H1 (cell line): ENCODE measurements at regions not wholly inside any gene's neighbourhood (a gene's known extent, or its start where the extent isn't known, plus 50 kb on each side); places are given as distances from the start of the nearest gene placed in this dataset.

ENCODE experiments used
- CTCF ChIA-PET: fragments of 300-600 bp; sonication (Branson Sonifier 250); formaldehyde crosslinking; loops from one replicate; lab custom pipeline; 2021; ENCODE audit not compliant: partially characterized antibody; lab: Charles Lee
- POLR2A ChIA-PET: fragments of 300-600 bp; sonication (Branson Sonifier 250); formaldehyde crosslinking; loops from one replicate; lab custom pipeline; 2021; ENCODE audit warnings: inconsistent platforms; ENCODE audit not compliant: partially characterized antibody; lab: Charles Lee
- DNase-seq, 2 experiments: peaks; one replicate each; pipeline versions ENCODE4 v3.0.0 to v3.0.0-alpha.2; 2010 to 2022; ENCODE audit warnings: low spot score in 2 of 2, low read depth in 1 of 2, mixed read lengths in 1 of 2
- FAIRE-seq: peaks from 2 replicates; lab custom pipeline; 2011; peaks lifted over from hg19 to GRCh38; lab: Jason Lieb, UNC
- H2AFZ ChIP-seq: 2 replicates; pipeline ENCODE4 v1.8.1; 2012; ENCODE audit warnings: low read length, inconsistent platforms
- H2AK5ac ChIP-seq: 2 replicates; pipeline ENCODE4 v1.6.1; 2013; ENCODE audit warnings: low read depth, low read length
- H2BK120ac ChIP-seq: replicated peaks from 2 replicates; pipeline ENCODE3; 2013; ENCODE audit warnings: low read depth, low read length, inconsistent platforms
- H2BK12ac ChIP-seq: 2 replicates; pipeline ENCODE4 v1.6.1; 2013; ENCODE audit warnings: low read depth, low read length
- H2BK15ac ChIP-seq: 2 replicates; pipeline ENCODE4 v1.6.1; 2013; ENCODE audit warnings: low read length
- H2BK20ac ChIP-seq: 2 replicates; pipeline ENCODE4 v1.6.1; 2013; ENCODE audit warnings: low read length
- H2BK5ac ChIP-seq: 2 replicates; pipeline ENCODE4 v1.6.1; 2013; ENCODE audit warnings: low read depth, low read length
- H3K14ac ChIP-seq: 2 replicates; pipeline ENCODE4 v1.6.1; 2013; ENCODE audit warnings: inconsistent platforms; ENCODE audit not compliant: insufficient read length
- H3K18ac ChIP-seq: 2 replicates; pipeline ENCODE4 v1.6.1; 2013; ENCODE audit warnings: low read length; ENCODE audit errors: extremely low read depth
- H3K23ac ChIP-seq: 2 replicates; pipeline ENCODE4 v1.6.1; 2013; ENCODE audit warnings: inconsistent platforms; ENCODE audit not compliant: insufficient read length
- H3K23me2 ChIP-seq: 2 replicates; pipeline ENCODE4 v1.6.1; 2013; ENCODE audit warnings: low read depth, low read length
- H3K27ac ChIP-seq: 2 replicates; pipeline ENCODE4 v1.6.1; 2011; ENCODE audit warnings: low read depth, low read length, inconsistent platforms
- H3K27me3 ChIP-seq, 4 experiments: replicated peaks in 1 of 4; 1 replicate in 1 of 4; 2 replicates in 3 of 4; pipeline versions ENCODE4 v1.6.1 to v1.8.1; 2011 to 2013; ENCODE audit warnings: low read length in 3 of 4, mild to moderate bottlenecking in 3 of 4, inconsistent platforms in 2 of 4, mixed read lengths in 2 of 4, moderate library complexity in 1 of 4; ENCODE audit not compliant: control insufficient read depth in 3 of 4, insufficient read depth in 3 of 4; ENCODE audit errors: extremely low read depth in 1 of 4
- H3K36me3 ChIP-seq, 4 experiments: 2 replicates each; pipeline versions ENCODE4 v1.6.1 to v1.8.1; 2011 to 2013; ENCODE audit warnings: mild to moderate bottlenecking in 4 of 4, low read length in 3 of 4, moderate library complexity in 2 of 4, control low read depth in 1 of 4, inconsistent platforms in 1 of 4; ENCODE audit not compliant: insufficient read depth in 4 of 4, control insufficient read depth in 2 of 4
- H3K4ac ChIP-seq: replicated peaks from 2 replicates; pipeline ENCODE3; 2013; ENCODE audit warnings: low read length, low read depth, mixed read lengths, inconsistent platforms; ENCODE audit not compliant: insufficient read length
- H3K4me1 ChIP-seq, 4 experiments: replicated peaks in 1 of 4; 1 replicate in 1 of 4; 2 replicates in 3 of 4; pipeline versions ENCODE4 v1.6.1 to v1.8.1; 2011 to 2013; ENCODE audit warnings: low read length in 3 of 4, inconsistent platforms in 2 of 4, mixed read lengths in 1 of 4; ENCODE audit not compliant: insufficient read depth in 4 of 4, control insufficient read depth in 3 of 4
- H3K4me2 ChIP-seq, 2 experiments: 2 replicates each; pipeline versions ENCODE4 v1.6.1 to v1.8.1; 2011 to 2013; ENCODE audit warnings: low read depth in 2 of 2, low read length in 2 of 2, control low read depth in 1 of 2, inconsistent platforms in 1 of 2, mild to moderate bottlenecking in 1 of 2; ENCODE audit not compliant: insufficient read depth in 1 of 2
- H3K4me3 ChIP-seq, 4 experiments: fragments of 200-600, 300-600 bp in 1 of 4; sonication (generic), shearing (Covaris generic), sonication (Bioruptor Twin) in 1 of 4; 2 replicates each; pipeline versions ENCODE4 v1.5.1 to v1.8.1; 2011 to 2016; ENCODE audit warnings: low read length in 4 of 4, low read depth in 3 of 4, control low read depth in 2 of 4, inconsistent platforms in 2 of 4, mild to moderate bottlenecking in 2 of 4, mixed read lengths in 1 of 4, moderate library complexity in 1 of 4; ENCODE audit not compliant: insufficient read depth in 2 of 4; ENCODE audit errors: extremely low read depth in 1 of 4
- H3K56ac ChIP-seq: replicated peaks from 2 replicates; pipeline ENCODE3; 2013; ENCODE audit warnings: low read depth, mild to moderate bottlenecking, mixed read lengths, low read length, inconsistent platforms; ENCODE audit not compliant: insufficient read length
- H3K79me1 ChIP-seq: 2 replicates; pipeline ENCODE4 v1.6.1; 2013; ENCODE audit warnings: low read depth, low read length, control low read depth
- H3K79me2 ChIP-seq, 2 experiments: 2 replicates each; pipeline versions ENCODE4 v1.6.1 to v1.8.1; 2012 to 2013; ENCODE audit warnings: low read length in 2 of 2, mild to moderate bottlenecking in 2 of 2, inconsistent platforms in 1 of 2; ENCODE audit not compliant: insufficient read depth in 2 of 2, control insufficient read depth in 1 of 2
- H3K9ac ChIP-seq, 4 experiments: replicated peaks in 1 of 4; 1 replicate in 1 of 4; 2 replicates in 3 of 4; pipeline versions ENCODE4 v1.6.1 to v1.8.1; 2011 to 2013; ENCODE audit warnings: low read depth in 3 of 4, low read length in 3 of 4, control low read depth in 2 of 4, mild to moderate bottlenecking in 2 of 4, moderate library complexity in 2 of 4, inconsistent platforms in 1 of 4; ENCODE audit errors: extremely low read depth in 1 of 4
- H3K9me3 ChIP-seq, 2 experiments: 2 replicates each; pipeline versions ENCODE4 v1.6.1 to v1.8.1; 2012 to 2013; ENCODE audit warnings: mild to moderate bottlenecking in 2 of 2, moderate library complexity in 2 of 2, control low read depth in 1 of 2, inconsistent platforms in 1 of 2, low read depth in 1 of 2, low read length in 1 of 2, mixed read lengths in 1 of 2; ENCODE audit not compliant: insufficient read depth in 2 of 2
- H4K20me1 ChIP-seq, 2 experiments: replicated peaks in 1 of 2; 2 replicates each; pipeline versions ENCODE3 to v1.8.1; 2011 to 2013; ENCODE audit warnings: inconsistent platforms in 2 of 2, low read length in 2 of 2, mild to moderate bottlenecking in 1 of 2; ENCODE audit not compliant: insufficient read depth in 2 of 2, control insufficient read depth in 1 of 2
- H4K5ac ChIP-seq: 2 replicates; pipeline ENCODE4 v1.6.1; 2013; ENCODE audit warnings: low read length, low read depth, mixed read lengths, inconsistent platforms; ENCODE audit not compliant: insufficient read length
- H4K8ac ChIP-seq: 2 replicates; pipeline ENCODE4 v1.8.0; 2013; ENCODE audit warnings: mild to moderate bottlenecking, moderate library complexity, low read length, inconsistent platforms; ENCODE audit not compliant: insufficient read depth; ENCODE audit errors: extremely low read depth
- H4K91ac ChIP-seq: replicated peaks from 2 replicates; pipeline ENCODE3; 2013; ENCODE audit warnings: low read length, mixed read lengths, inconsistent platforms; ENCODE audit not compliant: insufficient read length
- CBX8 ChIP-seq: fragments of 300-800, 300-1000 bp; sonication (generic); IDR thresholded peaks from 2 replicates; pipeline ENCODE4 v1.7.1; 2016; ENCODE audit warnings: low read depth, low read length, borderline replicate concordance
- CEBPB ChIP-seq: IDR thresholded peaks from 2 replicates; pipeline ENCODE4 v1.6.1; 2012; ENCODE audit warnings: low read depth, low read length
- CHD1 ChIP-seq: IDR thresholded peaks from 2 replicates; pipeline ENCODE4 v1.6.1; 2012; ENCODE audit warnings: low read depth, low read length, improper control_type of control experiment
- CHD2 ChIP-seq: IDR thresholded peaks from 2 replicates; pipeline ENCODE4 v1.6.1; 2012; ENCODE audit warnings: low read length, improper control_type of control experiment
- CREB1 ChIP-seq: IDR thresholded peaks from 2 replicates; pipeline ENCODE4 v1.6.1; 2012; ENCODE audit warnings: inconsistent platforms
- EZH2 ChIP-seq: fragments of 200-600 bp; sonication (generic); IDR thresholded peaks from 2 replicates; pipeline ENCODE4 v1.7.1; 2012; ENCODE audit warnings: low read depth, mild to moderate bottlenecking, moderate library complexity, low read length, inconsistent platforms; ENCODE audit not compliant: severe bottlenecking
- GTF2F1 ChIP-seq: IDR thresholded peaks from 2 replicates; pipeline ENCODE4 v1.6.1; 2012; ENCODE audit warnings: low read depth, low read length, improper control_type of control experiment, borderline replicate concordance
- JUN ChIP-seq: IDR thresholded peaks from 2 replicates; pipeline ENCODE4 v1.6.1; 2011; ENCODE audit warnings: low read depth, mild to moderate bottlenecking, improper control_type of control experiment, low read length
- KDM4A ChIP-seq: IDR thresholded peaks from one replicate; pipeline ENCODE4 v1.7.1; 2012; ENCODE audit warnings: low read depth, mild to moderate bottlenecking, moderate library complexity, low read length, inconsistent platforms; ENCODE audit not compliant: severe bottlenecking
- NANOG ChIP-seq: IDR thresholded peaks from 2 replicates; pipeline ENCODE4 v1.6.1; 2011; ENCODE audit warnings: low read length, low read depth, mild to moderate bottlenecking, inconsistent platforms; ENCODE audit not compliant: insufficient read depth, poor library complexity, severe bottlenecking
- POLR2A ChIP-seq, 2 experiments: IDR thresholded peaks; 1 replicate in 1 of 2; 2 replicates in 1 of 2; pipeline ENCODE4 v1.6.1; 2011; ENCODE audit warnings: low read depth in 2 of 2, low read length in 2 of 2, mild to moderate bottlenecking in 2 of 2; ENCODE audit errors: control extremely low read depth in 1 of 2
- RNF2 ChIP-seq: fragments of 200-900, 300-1000 bp; sonication (generic); IDR thresholded peaks from 2 replicates; pipeline ENCODE4 v1.7.1; 2016; ENCODE audit warnings: borderline replicate concordance, low read depth, mild to moderate bottlenecking, antibody characterized with exemption, low read length; ENCODE audit not compliant: poor library complexity, severe bottlenecking; ENCODE audit errors: missing control alignments
- SAP30 ChIP-seq: fragments of 300-600 bp; sonication (generic); IDR thresholded peaks from 2 replicates; pipeline ENCODE4 v1.7.1; 2012; ENCODE audit warnings: low read length, moderate library complexity, mild to moderate bottlenecking, inconsistent platforms; ENCODE audit not compliant: insufficient read depth, insufficient replicate concordance
- SIRT6 ChIP-seq: IDR thresholded peaks from one replicate; pipeline ENCODE4 v1.7.1; 2012; ENCODE audit warnings: low read length, inconsistent platforms
- SP4 ChIP-seq: IDR thresholded peaks from 2 replicates; pipeline ENCODE4 v1.6.1; 2012; ENCODE audit warnings: low read length, inconsistent platforms
- TAF7 ChIP-seq: optimal IDR thresholded peaks from 2 replicates; pipeline ENCODE3; 2011; ENCODE audit warnings: low read depth, mild to moderate bottlenecking, inconsistent platforms, low read length, moderate library complexity, borderline replicate concordance
- TBP ChIP-seq: IDR thresholded peaks from 2 replicates; pipeline ENCODE4 v1.6.1; 2011; ENCODE audit warnings: low read depth, low read length, improper control_type of control experiment
- WGBS, 2 experiments: shearing (Covaris generic) in 1 of 2; methylation state at CpG; one replicate each; pipeline versions ENCODE4 v1.1.6 to v1.1.7; 2013 to 2015; ENCODE audit warnings: low lambda C conversion rate in 2 of 2, mixed read lengths in 2 of 2, inconsistent platforms in 1 of 2, low coverage in 1 of 2, missing lambda C conversion rate in 1 of 2; ENCODE audit not compliant: insufficient replicate concordance in 2 of 2, insufficient coverage in 1 of 2, insufficient read length in 1 of 2; ENCODE audit errors: extremely low coverage in 1 of 2, missing lambda C conversion rate in 1 of 2; 5-methylcytosine and 5-hydroxymethylcytosine counted together

DNA sequence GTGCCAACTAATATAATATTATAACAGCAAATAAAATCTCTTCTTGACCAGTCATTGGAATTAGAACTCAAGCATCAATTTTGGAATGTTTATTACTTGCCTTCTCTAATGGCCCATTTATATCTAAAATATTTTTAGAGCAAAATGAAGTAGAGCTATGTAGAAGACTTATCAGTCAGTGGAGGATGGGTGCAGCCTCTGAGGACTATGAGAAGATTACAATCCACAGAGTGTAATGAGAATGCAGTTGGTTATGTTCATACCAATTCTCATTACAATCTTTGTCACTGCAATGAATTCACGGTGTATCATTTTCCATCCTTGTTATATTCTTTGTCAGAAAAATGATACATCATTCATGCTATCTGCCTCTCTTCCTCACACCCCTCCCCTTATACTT is 878.1 kb downstream of the CENPC start:
- no peak overlapping the region for H3K14ac ChIP-seq
- DNase-seq (no peak), FAIRE-seq (no peak)
- no peak overlapping the region for H2BK20ac ChIP-seq
- H2BK15ac ChIP-seq: no peak overlapping the region
- ChIA-PET POLR2A (no interaction called here), CTCF (no interaction called here)
- no peak overlapping the region for H3K56ac ChIP-seq
- H4K20me1 ChIP-seq: no peaks in the 10 kb centered on the region
- no peak overlapping the region for H4K91ac ChIP-seq
- H3K18ac ChIP-seq: no peak overlapping the region
- 92% methylated on average over 1 of the region's 1 CpG; no CpG with 5 or more reads in 1 of the 2 experiments for WGBS, 2 experiments
- H3K23ac ChIP-seq: no peak overlapping the region
- no peaks in the 10 kb centered on the region for H3K4me1 ChIP-seq
- no peak overlapping the region for H3K4ac ChIP-seq
- H3K79me2 ChIP-seq: no peaks in the 10 kb centered on the region
- H3K27me3 ChIP-seq: no peaks in the 10 kb centered on the region
- H3K9me3 ChIP-seq: no peaks in the 10 kb centered on the region
- no peak overlapping the region for H3K27ac ChIP-seq
- H4K5ac ChIP-seq: no peak overlapping the region
- H3K36me3 ChIP-seq: no peaks in the 10 kb centered on the region
- H3K9ac ChIP-seq: no peak overlapping the region
- H2BK5ac ChIP-seq: no peak overlapping the region
- H3K4me2 ChIP-seq: no peak overlapping the region
- H2BK12ac ChIP-seq: no peak overlapping the region
- H2BK120ac ChIP-seq: no peak overlapping the region
- no peaks in the 10 kb centered on the region for H3K79me1 ChIP-seq
- H2AK5ac ChIP-seq: no peak overlapping the region
- no peak overlapping the region for H4K8ac ChIP-seq
- no peaks in the 10 kb centered on the region for H3K23me2 ChIP-seq
- no peak overlapping the region for H3K4me3 ChIP-seq
- no peak overlapping the region for H2AFZ ChIP-seq
- no peak for TF ChIP-seq POLR2A (IDR thresholded peaks at IDR 0.05; ENCODE audit: control extremely low read depth in 1 of 2, low read depth in 2 of 2, low read length in 2 of 2)
- TF ChIP-seq RNF2: no peak
- TF ChIP-seq TBP: no peak
- TF ChIP-seq NANOG: no peak
- TF ChIP-seq SIRT6: no peak
- TF ChIP-seq GTF2F1: no peak
- TF ChIP-seq CBX8: no peak
- TF ChIP-seq EZH2: no peak
- TF ChIP-seq CHD1: no peak
- no peak for TF ChIP-seq CEBPB
- no peak for TF ChIP-seq KDM4A
- no peak for TF ChIP-seq JUN
- TF ChIP-seq TAF7: no peak
- no peak for TF ChIP-seq SP4
- no peak for TF ChIP-seq CREB1
- no peak for TF ChIP-seq SAP30
- TF ChIP-seq CHD2: no peak
